SIG-M5 treated with dmso at 0.1 percent for 504 hours (cell line): ENCODE measurements at regions not wholly inside any gene's neighbourhood (a gene's known extent, or its start where the extent isn't known, plus 50 kb on each side); places are given as distances from the start of the nearest gene placed in this dataset.
"Not testable (repeated sequence)": the region's sequence is repeated elsewhere in the genome, so short reads cannot be mapped to it uniquely, and the experiment has no call there.

Experiments
- DNase-seq: peaks from one replicate; lab custom pipeline; 2025; ENCODE audit not compliant: unreplicated experiment; lab: John Stamatoyannopoulos, UW

- DNase-seq = no peak
These were observed 96.5 kb downstream of the ING1 start for GRCh38 chr13:110809871-110810486.

DNA sequence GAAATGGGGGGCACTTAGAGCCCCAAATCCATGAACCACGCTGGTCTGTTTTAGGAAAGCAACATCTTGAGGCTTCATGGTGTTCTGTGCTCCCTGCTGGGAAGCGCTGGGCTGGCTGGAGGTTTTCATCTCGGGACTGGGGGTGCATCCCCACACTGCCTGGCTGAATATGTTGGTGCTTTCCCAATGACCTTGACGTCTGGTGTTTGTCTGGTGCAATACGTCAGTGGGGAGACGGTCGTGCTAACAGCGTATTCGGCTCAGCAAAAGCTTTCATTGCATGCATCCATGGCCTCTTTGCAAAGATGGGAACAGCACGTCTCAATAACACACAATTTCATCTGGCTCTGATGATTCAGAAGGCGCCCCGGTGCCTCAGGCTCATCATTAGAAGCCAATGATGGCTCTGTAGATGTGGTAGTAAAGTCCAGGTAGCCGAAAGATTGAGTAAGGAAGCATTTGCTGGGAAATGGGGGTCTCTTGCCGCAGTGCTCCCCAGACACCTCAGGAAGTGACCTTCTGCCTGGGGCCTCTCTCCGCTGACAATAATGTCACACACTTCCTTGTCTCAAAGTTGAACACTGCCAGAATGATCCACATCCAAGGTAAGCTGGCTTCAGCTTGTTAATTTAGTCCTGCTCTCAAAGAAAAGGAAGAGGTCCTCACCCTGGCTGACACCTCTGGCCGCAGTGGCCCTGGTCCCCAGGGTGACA, 97.7 kb downstream of the ING1 start:
- DNase-seq = no peak

GRCh38 chr13:110811771-110812120, 98.2 kb downstream of the ING1 start:
- DNase-seq = no peak

GRCh38 chr13:110812121-110812868, 98.8 kb downstream of the ING1 start:
- no peak for DNase-seq

DNA sequence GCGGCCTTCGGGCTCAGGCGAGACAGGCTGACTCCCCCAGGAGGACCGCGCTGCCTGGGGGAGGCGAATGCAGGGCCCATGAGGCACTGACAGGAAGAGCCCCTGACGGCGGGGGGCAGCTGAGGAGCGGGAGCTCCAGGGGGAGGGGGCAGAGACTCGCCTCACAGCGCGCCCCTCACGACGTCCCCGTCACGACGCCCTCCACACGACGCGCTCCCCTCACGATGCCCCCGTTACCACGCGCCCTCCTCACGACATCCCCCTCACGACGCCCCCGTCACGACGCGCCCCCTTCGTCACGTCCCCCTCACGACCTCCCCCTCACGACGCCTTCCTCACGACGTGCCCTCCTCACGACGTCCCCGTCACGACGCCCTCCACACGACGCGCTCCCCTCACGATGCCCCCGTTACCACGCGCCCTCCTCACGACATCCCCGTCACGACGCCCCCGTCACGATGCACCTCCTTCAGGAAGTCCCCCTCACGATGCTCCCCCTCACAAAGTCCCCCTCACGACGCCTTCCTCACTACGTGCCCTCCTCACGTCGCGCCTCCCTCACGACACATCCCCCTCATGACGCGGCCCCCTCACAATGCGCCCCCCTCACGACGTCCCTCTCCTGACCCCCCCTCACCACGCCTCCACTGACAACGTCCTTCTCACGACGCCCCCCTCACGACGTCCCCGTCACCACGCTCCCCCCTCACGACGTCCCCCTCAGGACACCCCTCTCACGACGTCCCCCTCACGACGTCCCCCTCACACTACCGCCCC, 99.6 kb downstream of the ING1 start:
- no peak for DNase-seq

DNA sequence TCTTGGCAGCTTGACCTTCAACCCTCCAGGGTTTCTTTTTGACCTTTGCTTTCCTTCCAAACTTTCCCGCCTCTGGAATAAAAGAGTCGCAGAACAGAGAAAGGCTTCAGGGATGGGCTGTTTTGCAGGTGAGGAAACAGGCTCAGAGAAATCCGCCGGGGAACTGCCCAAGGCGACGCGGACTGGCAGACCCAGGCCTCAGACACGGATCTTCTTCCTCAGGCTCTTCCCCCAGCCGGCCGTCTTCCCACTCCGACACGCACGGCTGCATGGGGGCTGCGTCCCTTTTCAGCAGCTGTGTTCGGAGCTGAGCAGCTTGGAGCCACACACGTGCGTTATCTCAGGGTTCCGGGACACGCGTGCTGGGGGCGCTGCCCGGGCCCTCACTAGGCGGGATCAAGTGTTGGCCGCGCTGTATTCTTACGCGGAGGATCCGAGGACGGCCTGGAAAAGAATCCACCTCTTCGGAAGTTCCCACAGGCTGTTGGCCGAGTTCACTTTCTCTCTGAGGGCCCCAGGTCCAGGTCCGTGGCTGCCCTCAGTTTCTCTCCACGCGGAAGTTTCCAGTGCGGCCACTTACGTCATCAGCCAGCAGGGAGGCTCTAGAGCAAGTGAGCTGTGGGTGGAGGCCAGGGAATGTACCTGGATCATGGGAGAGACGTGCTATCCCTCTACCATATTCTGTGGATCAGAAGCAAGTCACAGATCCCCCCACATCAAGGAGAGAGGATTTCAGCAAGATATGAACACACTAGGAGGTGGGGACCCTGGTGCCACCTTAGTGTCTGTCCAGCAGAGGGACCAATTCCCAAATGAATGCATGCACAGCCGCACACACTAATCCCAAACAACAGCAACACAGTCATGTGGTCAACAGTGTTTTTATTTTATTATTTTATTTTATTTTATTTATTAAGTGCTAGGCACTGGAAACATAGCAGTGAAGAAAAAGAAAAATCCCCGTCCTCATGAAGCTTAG, 100.4 kb downstream of the ING1 start:
- no peak for DNase-seq

DNA sequence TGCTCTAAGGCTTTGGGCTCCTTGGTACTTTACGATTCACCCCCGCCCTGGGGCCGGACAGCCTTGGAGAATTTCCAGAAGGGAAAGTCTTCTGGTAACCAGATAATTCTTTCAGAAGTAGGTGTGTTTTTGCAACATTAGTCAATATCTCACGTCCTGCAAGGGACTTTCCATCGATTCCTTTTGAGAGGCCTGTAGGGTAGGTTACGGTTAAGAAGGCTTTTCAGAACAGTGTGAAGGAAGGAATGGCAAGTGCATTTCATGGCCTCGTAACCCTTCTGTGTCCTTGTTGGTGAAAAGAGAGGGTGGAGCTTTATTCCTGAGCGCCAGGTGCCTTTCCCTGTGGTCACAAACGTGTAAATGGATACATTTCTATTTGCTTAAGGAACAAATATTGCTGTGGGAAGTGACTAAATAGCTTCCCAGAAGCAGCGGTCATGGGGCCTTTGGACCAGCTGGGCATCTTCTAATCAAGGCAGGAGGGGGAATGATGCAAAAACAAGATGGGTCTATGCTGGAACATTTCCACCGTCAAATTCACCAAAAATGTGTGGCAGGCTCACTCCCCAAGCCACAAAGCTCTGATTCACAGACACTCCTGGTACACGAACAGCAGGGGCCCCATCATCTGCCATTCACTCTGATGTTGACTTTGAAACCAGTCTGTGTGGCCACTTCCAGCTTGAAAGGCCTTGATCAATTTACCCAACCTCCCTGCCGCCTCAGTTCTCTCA, 99.2 kb downstream of the ANKRD10 start:
- DNase-seq = no peak

DNA sequence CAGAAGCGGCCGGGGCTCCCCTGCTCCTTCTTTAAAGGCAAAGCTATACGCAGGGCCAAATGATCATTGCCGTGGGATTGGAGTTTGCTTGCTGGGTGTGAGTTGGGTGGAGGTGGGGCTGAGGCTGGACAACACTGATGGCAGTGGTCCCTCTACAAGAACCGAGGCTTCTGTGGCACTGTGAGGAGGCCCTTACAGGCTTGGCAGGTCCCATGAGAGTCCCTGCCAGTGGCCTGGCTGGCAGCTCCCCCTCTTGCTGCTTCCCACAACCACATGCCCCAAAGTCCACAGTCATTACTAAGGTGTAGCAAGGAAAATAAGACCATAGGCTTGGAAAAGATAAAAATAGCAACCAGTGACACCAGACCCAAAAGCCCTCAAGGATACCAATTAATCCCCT, 98.4 kb downstream of the ANKRD10 start:
- DNase-seq = no peak

DNA sequence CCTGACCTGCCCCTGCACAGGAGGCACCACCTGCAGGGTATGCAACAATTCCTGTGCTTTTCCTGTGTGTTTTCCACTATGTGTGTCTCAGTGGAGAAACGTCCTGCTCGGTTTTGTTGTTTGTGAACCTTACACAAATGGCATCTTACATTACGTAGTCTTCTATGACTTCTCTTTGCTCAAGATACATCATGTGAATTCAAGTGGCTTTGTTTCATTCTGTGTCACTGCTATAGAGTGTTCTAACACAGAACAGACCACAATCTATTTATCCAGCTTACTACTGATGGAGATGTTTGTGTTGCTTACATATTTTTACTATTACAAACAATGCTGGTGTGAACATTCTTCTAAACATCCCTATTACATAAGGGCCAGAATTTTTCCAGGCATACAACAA, 97.7 kb downstream of the ANKRD10 start:
- DNase-seq = no peak

- no peak for DNase-seq
These were observed 96.1 kb downstream of the ANKRD10 start for GRCh38 chr13:110818747-110819146.

DNA sequence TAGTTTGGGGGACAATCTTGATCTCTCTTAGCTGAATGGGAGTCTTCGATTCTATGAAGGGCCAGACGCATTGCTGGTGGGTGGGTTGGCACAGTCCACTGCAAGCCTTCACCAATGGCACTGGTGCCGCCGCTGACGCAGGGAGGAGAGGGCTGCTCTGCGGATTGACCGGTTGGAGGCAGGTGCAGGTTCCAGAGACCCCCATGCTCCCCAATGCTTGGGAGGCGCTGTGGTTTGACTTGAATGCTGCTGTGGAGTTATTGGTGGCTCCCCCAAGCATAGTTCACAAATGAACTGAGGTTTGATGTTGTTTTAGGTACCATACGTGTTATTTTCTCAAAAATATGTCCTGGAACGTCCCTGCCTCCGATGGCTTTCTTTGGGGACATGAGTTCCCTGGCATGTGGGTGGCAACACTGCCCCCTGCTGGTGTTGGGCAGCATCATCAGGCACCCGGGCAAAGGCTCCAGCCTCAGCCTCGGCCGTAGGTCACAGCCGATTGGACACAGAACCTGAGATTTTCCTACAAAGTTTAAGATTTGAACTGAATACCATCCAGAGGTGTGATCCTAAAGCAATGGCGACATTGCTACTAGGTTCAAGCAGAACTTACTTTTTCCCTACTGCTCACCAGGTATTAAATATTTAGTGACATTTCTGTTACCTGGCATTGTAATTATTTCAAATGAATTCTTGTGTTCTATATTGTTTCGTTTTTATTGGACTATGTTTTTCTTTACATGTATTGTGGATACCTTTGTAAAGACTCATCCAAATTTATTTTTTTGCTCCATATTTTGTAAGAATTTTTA, 95.5 kb downstream of the ANKRD10 start:
- DNase-seq = peak; percentile 39

DNA sequence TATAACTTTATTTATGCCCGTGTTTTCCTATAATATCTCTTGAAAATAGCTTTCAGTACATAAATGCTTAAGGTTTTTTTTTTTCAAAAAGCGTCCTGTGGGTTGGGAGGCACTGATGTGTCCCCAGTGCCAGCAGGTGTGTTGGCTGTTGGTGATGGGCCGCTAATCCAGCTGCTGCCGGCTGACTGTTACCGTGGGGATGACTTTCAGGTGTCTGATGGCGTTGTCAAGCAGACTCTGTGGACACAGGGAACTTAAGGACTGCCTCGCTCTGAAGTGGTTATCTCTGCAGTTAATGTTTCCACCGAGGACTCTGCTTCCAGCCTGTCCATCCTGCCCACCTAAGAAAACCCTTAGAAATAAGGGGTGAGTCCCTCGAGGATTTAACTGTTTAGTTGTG, 94.5 kb downstream of the ANKRD10 start:
- no peak for DNase-seq

- not testable (repeated sequence) for DNase-seq
These were observed 92.8 kb downstream of the ANKRD10 start for GRCh38 chr13:110821837-110822668.

- DNase-seq = no peak
These were observed 92.3 kb downstream of the ANKRD10 start for GRCh38 chr13:110822669-110822945.

- no peak for DNase-seq
These were observed 90.1 kb downstream of the ANKRD10 start for GRCh38 chr13:110824702-110825300.

DNA sequence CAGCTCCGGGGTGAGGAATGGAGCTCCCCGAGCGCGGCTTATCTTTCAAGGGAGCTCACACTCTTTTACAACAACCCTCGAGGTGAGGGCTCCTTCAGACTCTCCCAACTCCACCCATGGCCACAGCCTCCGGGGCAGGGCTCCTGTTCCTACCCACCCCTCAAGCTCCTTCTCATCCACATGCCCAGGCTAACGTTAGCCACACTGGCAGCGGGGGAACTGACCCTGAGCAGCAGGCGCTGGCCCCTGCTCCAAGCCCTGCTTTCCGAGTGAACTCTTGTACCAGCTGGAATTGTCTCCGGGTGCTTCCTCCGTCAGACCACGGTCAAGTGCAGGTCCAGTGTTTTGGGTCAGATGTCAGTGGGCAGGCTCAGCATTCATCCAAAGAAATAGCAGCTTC, 89.4 kb downstream of the ANKRD10 start:
- DNase-seq = no peak

DNA sequence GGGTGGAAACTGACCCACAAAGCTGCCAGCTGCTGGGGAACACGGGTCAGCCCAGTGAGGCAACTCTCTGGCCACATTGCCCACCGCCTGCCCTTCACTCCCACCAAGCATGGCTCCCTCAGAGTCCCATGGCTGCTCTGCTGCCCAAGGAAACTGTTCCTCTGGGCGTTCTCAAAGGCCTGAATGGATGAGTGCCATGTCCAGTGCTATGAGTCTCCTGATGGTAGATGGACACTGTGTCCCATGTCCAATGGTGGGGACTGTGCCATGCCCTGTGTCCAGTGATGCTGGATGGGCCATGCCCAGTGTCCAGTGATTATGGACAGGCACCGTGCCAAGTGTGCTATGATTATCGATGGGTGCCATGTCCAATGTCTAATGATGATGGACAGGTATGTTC, 88.8 kb downstream of the ANKRD10 start:
- DNase-seq = no peak
